GM12878 (cell line): ENCODE measurements at regions not wholly inside any gene's neighbourhood (a gene's known extent, or its start where the extent isn't known, plus 50 kb on each side); places are given as distances from the start of the nearest gene placed in this dataset.

Experiments used
- ATAC-seq: fragments of 200-7000 bp; cut with Tn5 transposase; 3 replicates; pipeline ENCODE4 v1.9.1; 2020; ENCODE audit warnings: mild to moderate bottlenecking, moderate library complexity
- BruUV-seq: library from RNA; stranded (reverse); fragments of 400-500 nt; replicated peaks from 2 replicates; lab custom pipeline; 2021; lab: Mats Ljungman, UMichigan
- CTCF ChIA-PET: fragments of 300-600 bp; sonication (Branson Sonifier 250); formaldehyde crosslinking; extraction: SDS; loops from one replicate; lab custom pipeline; 2021; ENCODE audit warnings: inconsistent platforms; lab: Yijun Ruan, JAX
- POLR2A ChIA-PET: fragments of 350-600 bp; formaldehyde crosslinking; extraction: SDS; loops from one replicate; lab custom pipeline; 2021; ENCODE audit warnings: inconsistent platforms; lab: Charles Lee
- RAD21 ChIA-PET: fragments of 300-600 bp; sonication (Branson Sonifier 250); formaldehyde crosslinking; loops from one replicate; lab custom pipeline; 2023; ENCODE audit warnings: antibody characterized with exemption; ENCODE audit not compliant: unreplicated experiment; lab: Charles Lee
- SMC1A ChIA-PET: fragments of 300-600 bp; sonication (Branson Sonifier 250); formaldehyde crosslinking; loops from one replicate; lab custom pipeline; 2023; ENCODE audit not compliant: unreplicated experiment, uncharacterized antibody; lab: Charles Lee
- DNase-seq: peaks from one replicate; pipeline ENCODE4 v3.0.0-alpha.2; 2011; ENCODE audit warnings: low read depth, low spot score
- FAIRE-seq: peaks from 3 replicates; lab custom pipeline; 2011; peaks lifted over from hg19 to GRCh38; lab: Jason Lieb, UNC
- H2AFZ ChIP-seq: 2 replicates; pipeline ENCODE4 v1.6.0; 2011; ENCODE audit warnings: low read depth, low read length, control low read depth; ENCODE audit not compliant: control insufficient read depth
- H3K27ac ChIP-seq: 2 replicates; pipeline ENCODE4 v1.5.1; 2011; ENCODE audit warnings: control low read depth; ENCODE audit not compliant: control insufficient read depth, insufficient read depth
- H3K27me3 ChIP-seq, 2 experiments: replicated peaks in 1 of 2; 2 replicates each; pipeline versions ENCODE4 v1.6.0 to v1.6.1; 2011; ENCODE audit warnings: low read length in 1 of 2; ENCODE audit not compliant: control insufficient read depth in 2 of 2, insufficient read depth in 2 of 2
- H3K36me3 ChIP-seq, 2 experiments: 2 replicates each; pipeline ENCODE4 v1.5.1; 2011; ENCODE audit warnings: low read length in 1 of 2; ENCODE audit not compliant: control insufficient read depth in 2 of 2, insufficient read depth in 2 of 2
- H3K4me1 ChIP-seq: 2 replicates; pipeline ENCODE4 v1.6.1; 2011; ENCODE audit warnings: mild to moderate bottlenecking, low read length, moderate library complexity, mixed read lengths; ENCODE audit not compliant: control insufficient read depth, insufficient read depth
- H3K4me2 ChIP-seq: 2 replicates; pipeline ENCODE4 v1.6.0; 2011; ENCODE audit warnings: control low read depth; ENCODE audit not compliant: control insufficient read depth, insufficient read depth
- H3K4me3 ChIP-seq: fragments of 200-600 bp; sonication (generic); 2 replicates; pipeline ENCODE4 v1.5.1; 2016
- H3K79me2 ChIP-seq: 2 replicates; pipeline ENCODE4 v1.6.0; 2011; ENCODE audit warnings: low read length; ENCODE audit not compliant: control insufficient read depth, insufficient read depth
- H3K9ac ChIP-seq: 2 replicates; pipeline ENCODE4 v1.8.0; 2011; ENCODE audit warnings: low read length, control low read depth, mixed read lengths; ENCODE audit not compliant: control insufficient read depth, insufficient read depth
- H3K9me3 ChIP-seq: replicated peaks from 3 replicates; pipeline ENCODE4 v1.5.1; 2011; ENCODE audit warnings: mild to moderate bottlenecking, low read length; ENCODE audit not compliant: control insufficient read depth, insufficient read depth
- H4K20me1 ChIP-seq: 2 replicates; pipeline ENCODE4 v1.6.0; 2011; ENCODE audit not compliant: control insufficient read depth, insufficient read depth
- ASH2L ChIP-seq: fragments of 300-600, 200-600 bp; sonication (generic); IDR thresholded peaks from 2 replicates; pipeline ENCODE4 v1.6.1; 2017; ENCODE audit warnings: low read depth, mild to moderate bottlenecking, borderline replicate concordance
- CEBPZ ChIP-seq: fragments of 150-350 bp; IDR thresholded peaks from 2 replicates; pipeline ENCODE4 v1.6.1; 2016; ENCODE audit warnings: low read depth, low read length
- IKZF1 ChIP-seq: fragments of 450-650 bp; conservative IDR thresholded peaks from 2 replicates; pipeline ENCODE4 v1.6.1; 2017; ENCODE audit warnings: antibody characterized with exemption, mild to moderate bottlenecking
- IKZF2 ChIP-seq, 2 experiments: fragments of 450-650 bp; IDR thresholded peaks; 2 replicates each; pipeline ENCODE4 v1.6.1; 2017; ENCODE audit warnings: mild to moderate bottlenecking in 2 of 2, moderate library complexity in 2 of 2
- IRF3 ChIP-seq: fragments of 450-650 bp; IDR thresholded peaks from 2 replicates; pipeline ENCODE4 v1.6.1; 2014; ENCODE audit warnings: mild to moderate bottlenecking
- MXI1 ChIP-seq: fragments of 150-350 bp; IDR thresholded peaks from 2 replicates; pipeline ENCODE4 v1.6.1; 2011; ENCODE audit warnings: low read depth, mild to moderate bottlenecking, inconsistent platforms, low read length, improper control_type of control experiment
- NKRF ChIP-seq: fragments of 450-650 bp; conservative IDR thresholded peaks from 2 replicates; pipeline ENCODE4 v1.6.1; 2017; ENCODE audit warnings: mild to moderate bottlenecking, moderate library complexity
- PBX3 ChIP-seq: IDR thresholded peaks from 2 replicates; pipeline ENCODE4 v1.6.1; 2011; ENCODE audit warnings: mild to moderate bottlenecking, low read depth, low read length, moderate library complexity; ENCODE audit not compliant: insufficient replicate concordance
- SREBF2 ChIP-seq: IDR thresholded peaks from 2 replicates; pipeline ENCODE4 v1.6.1; 2012; ENCODE audit warnings: mild to moderate bottlenecking, low read length
- USF2 ChIP-seq: IDR thresholded peaks from 2 replicates; pipeline ENCODE4 v1.6.1; 2011; ENCODE audit warnings: low read depth, low read length, improper control_type of control experiment, borderline replicate concordance
- ZZZ3 ChIP-seq: IDR thresholded peaks from 2 replicates; pipeline ENCODE4 v1.6.1; 2011; ENCODE audit warnings: low read depth; ENCODE audit not compliant: control insufficient read depth, insufficient read length
- WGBS: methylation state at CpG from one replicate; pipeline ENCODE4 v1.1.6; 2016; ENCODE audit warnings: low lambda C conversion rate; ENCODE audit not compliant: insufficient replicate concordance, insufficient coverage; ENCODE audit errors: missing lambda C conversion rate; 5-methylcytosine and 5-hydroxymethylcytosine counted together
- in situ Hi-C: fragments of 300-500 bp; cut with MboI; formaldehyde crosslinking; loops from 9 replicates; pipeline ENCODE4 v1.14.3; 2018; ENCODE audit warnings: mixed read lengths
- intact Hi-C: fragments of 100-400 bp; cut with micrococcal nuclease; formaldehyde crosslinking; loops from one replicate; pipeline ENCODE4 v1.14.2; 2022; ENCODE audit not compliant: unreplicated experiment

- no peak overlapping the region for H3K4me3 ChIP-seq
- no peak for ATAC-seq
- FAIRE-seq: no peak
- H3K36me3 ChIP-seq: no peaks in the 10 kb centered on the region
- H3K4me1 ChIP-seq: no peaks in the 10 kb centered on the region
- SMC1A ChIA-PET: no interaction called here
- in situ Hi-C loops (no loop called here), intact Hi-C loops (no loop called here)
- CTCF ChIA-PET: interaction anchor here (1.2 kb wide), 1 partner anchor 12 kb away, joined by 3 read pairs; no protein-coding TSS in a partner anchor
- RAD21 ChIA-PET: no interaction called here
- no peak for DNase-seq
- WGBS: 2% methylated on average over 3 of the region's 3 CpGs
- no peak overlapping the region for H3K4me2 ChIP-seq
- H3K9me3 ChIP-seq: no peaks in the 10 kb centered on the region
- no peak overlapping the region for H2AFZ ChIP-seq
- no peaks in the 10 kb centered on the region for H3K27me3 ChIP-seq
- H4K20me1 ChIP-seq: no peaks in the 10 kb centered on the region
- H3K9ac ChIP-seq: no peak overlapping the region
- BruUV-seq: no TSS peak
- H3K79me2 ChIP-seq: no peaks in the 10 kb centered on the region
- no peak overlapping the region for H3K27ac ChIP-seq
- POLR2A ChIA-PET: no interaction called here
- TF ChIP-seq ZZZ3 (no peak), CEBPZ (no peak), IKZF1 (no peak), ASH2L (no peak), IRF3 (no peak), SREBF2 (no peak), IKZF2 (IDR thresholded peaks at IDR 0.05) (no peak), NKRF (no peak), USF2 (no peak), PBX3 (no peak), MXI1 (no peak)
These were observed 146.8 kb upstream of the KITLG start for GRCh38 chr12:88726806-88727720.
